ENCODE measurements at regions not wholly inside any gene's neighbourhood (a gene's known extent, or its start where the extent isn't known, plus 50 kb on each side); places are given as distances from the start of the nearest gene placed in this dataset.

- no peak overlapping the region for H3K27ac Mint-ChIP-seq
- 100% methylated on average over 1 of the region's 10 CpGs for WGBS (ENCODE audit: insufficient coverage)
Measured at GRCh38 chr1:112790920-112791722, 76.0 kb upstream of the PPM1J start.

GRCh38 chr1:112788561-112788960 is 73.4 kb upstream of the PPM1J start:
- Histone ChIP-seq H4K20me1 (ENCODE audit: insufficient read depth, low read length) (no peaks in the 10 kb centered on the region), H3K4me2 (replicated peaks; ENCODE audit: extremely low read depth, low read length, poor library complexity, severe bottlenecking) (no peak overlapping the region), H3K4me3 (replicated peaks in 1 of 3; ENCODE audit: low read depth in 2 of 3, low read length in 3 of 3) (no peak overlapping the region), H3K4me1 (ENCODE audit: control insufficient read depth in 1 of 2, insufficient read depth in 2 of 2, low read length in 2 of 2) (no peaks in the 10 kb centered on the region), H2AFZ (ENCODE audit: insufficient read depth, low read depth, low read length, poor library complexity, severe bottlenecking) (no peak overlapping the region), H3K27me3 (ENCODE audit: control insufficient read depth in 2 of 2, insufficient read depth in 2 of 2, low read length in 2 of 2) (no peaks in the 10 kb centered on the region), H3K9me3 (replicated peaks in 1 of 2; ENCODE audit: control insufficient read depth in 1 of 2, insufficient read depth in 1 of 2, low read length in 2 of 2) (no peaks in the 10 kb centered on the region), H3K9ac (ENCODE audit: insufficient read depth, low read length, poor library complexity, severe bottlenecking) (no peak overlapping the region), H3K36me3 (replicated peaks in 1 of 2; ENCODE audit: control insufficient read depth in 1 of 2, insufficient read depth in 2 of 2, low read length in 2 of 2) (no peaks in the 10 kb centered on the region), H3K27ac (ENCODE audit: low read depth in 1 of 2, low read length in 2 of 2) (no peak overlapping the region), H3K79me2 (ENCODE audit: insufficient read depth, low read length) (no peaks in the 10 kb centered on the region)
- no peaks in the 10 kb centered on the region for H3K36me3 Mint-ChIP-seq
- H3K27ac Mint-ChIP-seq, result no peak overlapping the region
- no peak for TF ChIP-seq CTCF (IDR thresholded peaks at IDR 0.05)
- intact Hi-C loops (cut with micrococcal nuclease), result no loop called here
- H3K4me3 Mint-ChIP-seq, result no peak overlapping the region
- DNase-seq, result no peak
- no peaks in the 10 kb centered on the region for H3K4me1 Mint-ChIP-seq
- H3K9me3 Mint-ChIP-seq, result peaks cover 0 to 11% (median 8%) of the 10 kb centered on the region in 7 donors
- peaks cover 5 to 12% (median 9%) of the 10 kb centered on the region in 3 donors for H3K27me3 Mint-ChIP-seq (ENCODE audit: low read depth in 3 of 3)

More at GRCh38 chr1:112790920-112791722, 76.0 kb upstream of the PPM1J start:
- Histone ChIP-seq H3K9ac (ENCODE audit: insufficient read depth, low read length, poor library complexity, severe bottlenecking) (no peak overlapping the region), H3K27me3 (ENCODE audit: control insufficient read depth in 2 of 2, insufficient read depth in 2 of 2, low read length in 2 of 2) (no peaks in the 10 kb centered on the region), H3K27ac (ENCODE audit: low read depth in 1 of 2, low read length in 2 of 2) (no peak overlapping the region), H4K20me1 (ENCODE audit: insufficient read depth, low read length) (no peaks in the 10 kb centered on the region), H3K36me3 (replicated peaks in 1 of 2; ENCODE audit: control insufficient read depth in 1 of 2, insufficient read depth in 2 of 2, low read length in 2 of 2) (no peaks in the 10 kb centered on the region), H3K79me2 (ENCODE audit: insufficient read depth, low read length) (no peaks in the 10 kb centered on the region), H3K4me3 (replicated peaks in 1 of 3; ENCODE audit: low read depth in 2 of 3, low read length in 3 of 3) (no peak overlapping the region), H3K4me2 (replicated peaks; ENCODE audit: extremely low read depth, low read length, poor library complexity, severe bottlenecking) (no peak overlapping the region), H3K4me1 (ENCODE audit: control insufficient read depth in 1 of 2, insufficient read depth in 2 of 2, low read length in 2 of 2) (no peaks in the 10 kb centered on the region), H3K9me3 (replicated peaks in 1 of 2; ENCODE audit: control insufficient read depth in 1 of 2, insufficient read depth in 1 of 2, low read length in 2 of 2) (no peaks in the 10 kb centered on the region), H2AFZ (ENCODE audit: insufficient read depth, low read depth, low read length, poor library complexity, severe bottlenecking) (no peak overlapping the region)
- Mint-ChIP-seq H3K27me3 (ENCODE audit: low read depth in 3 of 3) (peaks cover 4 to 12% (median 9%) of the 10 kb centered on the region in 3 donors), H3K4me3 (no peak overlapping the region), H3K9me3 (peaks cover 0 to 10% (median 6%) of the 10 kb centered on the region in 7 donors), H3K4me1 (no peaks in the 10 kb centered on the region), H3K36me3 (no peaks in the 10 kb centered on the region)
- no peak for DNase-seq
- no peak for TF ChIP-seq CTCF (IDR thresholded peaks at IDR 0.05)
- intact Hi-C loops (cut with micrococcal nuclease), result no loop called here
